Panc1 (cell line): ENCODE measurements at regions not wholly inside any gene's neighbourhood (a gene's known extent, or its start where the extent isn't known, plus 50 kb on each side); places are given as distances from the start of the nearest gene placed in this dataset.

Experiments used
- ATAC-seq: fragments of 200-7000 bp; cut with Tn5 transposase; 2 replicates; pipeline ENCODE4 v1.9.1; 2020; ENCODE audit warnings: mild to moderate bottlenecking, moderate library complexity
- BruUV-seq: library from RNA; stranded (reverse); fragments of 400-500 nt; replicated peaks from 2 replicates; lab custom pipeline; 2021; lab: Mats Ljungman, UMichigan
- CTCF ChIA-PET: fragments of 300-600 bp; sonication (Branson Sonifier 250); formaldehyde crosslinking; loops from one replicate; lab custom pipeline; 2022; ENCODE audit warnings: antibody characterized with exemption; lab: Charles Lee
- POLR2A ChIA-PET: fragments of 300-600 bp; sonication (Branson Sonifier 250); formaldehyde crosslinking; loops from one replicate; lab custom pipeline; 2022; ENCODE audit warnings: antibody characterized with exemption; lab: Charles Lee
- DNase-seq: peaks from one replicate; pipeline ENCODE4 v3.0.0-alpha.2; 2010; ENCODE audit warnings: low read depth, low spot score
- H3K27ac ChIP-seq: 2 replicates; pipeline ENCODE4 v1.5.1; 2011; ENCODE audit warnings: mild to moderate bottlenecking, low read length, inconsistent platforms
- H3K27me3 ChIP-seq: fragments of 200-500 bp; sonication (Bioruptor generic); 2 replicates; pipeline ENCODE4 v1.6.0; 2014; ENCODE audit warnings: low read length, inconsistent platforms; ENCODE audit not compliant: control insufficient read depth, insufficient read depth
- H3K36me3 ChIP-seq: fragments of 200-500 bp; sonication (Bioruptor generic); 2 replicates; pipeline ENCODE4 v1.5.1; 2014; ENCODE audit warnings: inconsistent platforms, mild to moderate bottlenecking, low read length, moderate library complexity; ENCODE audit not compliant: control insufficient read depth, insufficient read depth
- H3K4me1 ChIP-seq: 2 replicates; pipeline ENCODE4 v1.5.1; 2011; ENCODE audit warnings: inconsistent platforms, mild to moderate bottlenecking, low read length, moderate library complexity; ENCODE audit not compliant: control insufficient read depth, insufficient read depth
- H3K4me3 ChIP-seq, 2 experiments: 2 replicates each; pipeline ENCODE4 v1.5.1; 2011 to 2012; ENCODE audit warnings: low read depth in 2 of 2, low read length in 2 of 2, mild to moderate bottlenecking in 2 of 2, inconsistent platforms in 1 of 2, moderate library complexity in 1 of 2
- H3K9me3 ChIP-seq: fragments of 200-500 bp; sonication (Bioruptor generic); 2 replicates; pipeline ENCODE4 v1.5.1; 2014; ENCODE audit warnings: low read depth, mild to moderate bottlenecking, inconsistent platforms, low read length, moderate library complexity; ENCODE audit not compliant: control insufficient read depth, insufficient read depth
- POLR2AphosphoS5 ChIP-seq: IDR thresholded peaks from 2 replicates; pipeline ENCODE4 v1.6.1; 2012; ENCODE audit warnings: mild to moderate bottlenecking, low read depth, low read length, moderate library complexity
- SIN3A ChIP-seq: IDR thresholded peaks from 2 replicates; pipeline ENCODE4 v1.6.1; 2012; ENCODE audit warnings: low read depth, mild to moderate bottlenecking, low read length, moderate library complexity, borderline replicate concordance; ENCODE audit not compliant: insufficient read depth
- TCF7L2 ChIP-seq: IDR thresholded peaks from 2 replicates; pipeline ENCODE4 v1.6.1; 2011; ENCODE audit warnings: mild to moderate bottlenecking, low read depth, low read length, inconsistent platforms
- in situ Hi-C: cut with HindIII; loops from 2 replicates; pipeline ENCODE4 v1.10.0; 2016; ENCODE audit warnings: low sequenced_read_pairs, low pct_unique_long_range_greater_than_20kb
- intact Hi-C: fragments of 100-400 bp; cut with micrococcal nuclease; formaldehyde crosslinking; loops from one replicate; pipeline ENCODE4 v1.10.0; 2022; ENCODE audit not compliant: unreplicated experiment
- TF ChIP-seq, protein P1 (sequence below), 2 experiments: IDR thresholded peaks; 2 replicates each; pipeline ENCODE4 v1.6.1; 2011 to 2012; ENCODE audit warnings: low read depth in 2 of 2, control low read depth in 1 of 2, low read length in 1 of 2, mild to moderate bottlenecking in 1 of 2, moderate library complexity in 1 of 2; ENCODE audit not compliant: insufficient read depth in 1 of 2
- TF ChIP-seq, protein P2 (sequence below): fragments of 450-650 bp; IDR thresholded peaks from 2 replicates; pipeline ENCODE4 v1.5.1; 2017; ENCODE audit warnings: mild to moderate bottlenecking

DNA sequence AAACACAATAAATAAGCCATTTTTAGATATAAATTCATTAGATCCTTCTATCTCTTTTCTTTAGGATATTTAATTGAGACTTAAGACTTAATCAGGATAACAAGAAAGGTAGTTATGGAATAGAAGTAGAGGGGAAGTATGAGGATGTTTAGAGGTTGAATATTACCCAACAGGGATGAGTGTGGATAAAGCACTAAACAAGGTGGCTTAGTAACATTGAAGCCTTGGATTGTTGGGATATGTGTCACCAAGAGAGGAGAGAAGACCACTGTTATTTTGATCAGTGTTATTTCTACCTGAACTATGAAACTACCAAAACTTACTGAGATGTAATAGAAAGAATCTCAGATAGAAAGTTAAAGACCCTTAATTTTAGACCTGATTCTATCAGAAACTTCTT lies 405.7 kb downstream of the PIK3C3 start:
- DNase-seq (no peak), ATAC-seq (no peak)
- H3K4me1 ChIP-seq, result no peaks in the 10 kb centered on the region
- H3K4me3 ChIP-seq, result no peak overlapping the region
- no peak overlapping the region for H3K27ac ChIP-seq
- ChIA-PET POLR2A (no interaction called here), CTCF (no interaction called here)
- no peaks in the 10 kb centered on the region for H3K9me3 ChIP-seq
- TF ChIP-seq, protein P1, sequence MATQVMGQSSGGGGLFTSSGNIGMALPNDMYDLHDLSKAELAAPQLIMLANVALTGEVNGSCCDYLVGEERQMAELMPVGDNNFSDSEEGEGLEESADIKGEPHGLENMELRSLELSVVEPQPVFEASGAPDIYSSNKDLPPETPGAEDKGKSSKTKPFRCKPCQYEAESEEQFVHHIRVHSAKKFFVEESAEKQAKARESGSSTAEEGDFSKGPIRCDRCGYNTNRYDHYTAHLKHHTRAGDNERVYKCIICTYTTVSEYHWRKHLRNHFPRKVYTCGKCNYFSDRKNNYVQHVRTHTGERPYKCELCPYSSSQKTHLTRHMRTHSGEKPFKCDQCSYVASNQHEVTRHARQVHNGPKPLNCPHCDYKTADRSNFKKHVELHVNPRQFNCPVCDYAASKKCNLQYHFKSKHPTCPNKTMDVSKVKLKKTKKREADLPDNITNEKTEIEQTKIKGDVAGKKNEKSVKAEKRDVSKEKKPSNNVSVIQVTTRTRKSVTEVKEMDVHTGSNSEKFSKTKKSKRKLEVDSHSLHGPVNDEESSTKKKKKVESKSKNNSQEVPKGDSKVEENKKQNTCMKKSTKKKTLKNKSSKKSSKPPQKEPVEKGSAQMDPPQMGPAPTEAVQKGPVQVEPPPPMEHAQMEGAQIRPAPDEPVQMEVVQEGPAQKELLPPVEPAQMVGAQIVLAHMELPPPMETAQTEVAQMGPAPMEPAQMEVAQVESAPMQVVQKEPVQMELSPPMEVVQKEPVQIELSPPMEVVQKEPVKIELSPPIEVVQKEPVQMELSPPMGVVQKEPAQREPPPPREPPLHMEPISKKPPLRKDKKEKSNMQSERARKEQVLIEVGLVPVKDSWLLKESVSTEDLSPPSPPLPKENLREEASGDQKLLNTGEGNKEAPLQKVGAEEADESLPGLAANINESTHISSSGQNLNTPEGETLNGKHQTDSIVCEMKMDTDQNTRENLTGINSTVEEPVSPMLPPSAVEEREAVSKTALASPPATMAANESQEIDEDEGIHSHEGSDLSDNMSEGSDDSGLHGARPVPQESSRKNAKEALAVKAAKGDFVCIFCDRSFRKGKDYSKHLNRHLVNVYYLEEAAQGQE (IDR thresholded peaks at IDR 0.05; ENCODE audit: insufficient read depth in 1 of 2, low read depth in 2 of 2, low read length in 1 of 2), result no peak
- TF ChIP-seq, protein P2, sequence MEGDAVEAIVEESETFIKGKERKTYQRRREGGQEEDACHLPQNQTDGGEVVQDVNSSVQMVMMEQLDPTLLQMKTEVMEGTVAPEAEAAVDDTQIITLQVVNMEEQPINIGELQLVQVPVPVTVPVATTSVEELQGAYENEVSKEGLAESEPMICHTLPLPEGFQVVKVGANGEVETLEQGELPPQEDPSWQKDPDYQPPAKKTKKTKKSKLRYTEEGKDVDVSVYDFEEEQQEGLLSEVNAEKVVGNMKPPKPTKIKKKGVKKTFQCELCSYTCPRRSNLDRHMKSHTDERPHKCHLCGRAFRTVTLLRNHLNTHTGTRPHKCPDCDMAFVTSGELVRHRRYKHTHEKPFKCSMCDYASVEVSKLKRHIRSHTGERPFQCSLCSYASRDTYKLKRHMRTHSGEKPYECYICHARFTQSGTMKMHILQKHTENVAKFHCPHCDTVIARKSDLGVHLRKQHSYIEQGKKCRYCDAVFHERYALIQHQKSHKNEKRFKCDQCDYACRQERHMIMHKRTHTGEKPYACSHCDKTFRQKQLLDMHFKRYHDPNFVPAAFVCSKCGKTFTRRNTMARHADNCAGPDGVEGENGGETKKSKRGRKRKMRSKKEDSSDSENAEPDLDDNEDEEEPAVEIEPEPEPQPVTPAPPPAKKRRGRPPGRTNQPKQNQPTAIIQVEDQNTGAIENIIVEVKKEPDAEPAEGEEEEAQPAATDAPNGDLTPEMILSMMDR, result no peak
- no peak for TF ChIP-seq SIN3A
- no peak for TF ChIP-seq TCF7L2
- no peak for TF ChIP-seq POLR2AphosphoS5
- no TSS peak for BruUV-seq
- no peaks in the 10 kb centered on the region for H3K27me3 ChIP-seq
- in situ Hi-C loops (no loop called here), intact Hi-C loops (no loop called here)
- no peaks in the 10 kb centered on the region for H3K36me3 ChIP-seq

DNA sequence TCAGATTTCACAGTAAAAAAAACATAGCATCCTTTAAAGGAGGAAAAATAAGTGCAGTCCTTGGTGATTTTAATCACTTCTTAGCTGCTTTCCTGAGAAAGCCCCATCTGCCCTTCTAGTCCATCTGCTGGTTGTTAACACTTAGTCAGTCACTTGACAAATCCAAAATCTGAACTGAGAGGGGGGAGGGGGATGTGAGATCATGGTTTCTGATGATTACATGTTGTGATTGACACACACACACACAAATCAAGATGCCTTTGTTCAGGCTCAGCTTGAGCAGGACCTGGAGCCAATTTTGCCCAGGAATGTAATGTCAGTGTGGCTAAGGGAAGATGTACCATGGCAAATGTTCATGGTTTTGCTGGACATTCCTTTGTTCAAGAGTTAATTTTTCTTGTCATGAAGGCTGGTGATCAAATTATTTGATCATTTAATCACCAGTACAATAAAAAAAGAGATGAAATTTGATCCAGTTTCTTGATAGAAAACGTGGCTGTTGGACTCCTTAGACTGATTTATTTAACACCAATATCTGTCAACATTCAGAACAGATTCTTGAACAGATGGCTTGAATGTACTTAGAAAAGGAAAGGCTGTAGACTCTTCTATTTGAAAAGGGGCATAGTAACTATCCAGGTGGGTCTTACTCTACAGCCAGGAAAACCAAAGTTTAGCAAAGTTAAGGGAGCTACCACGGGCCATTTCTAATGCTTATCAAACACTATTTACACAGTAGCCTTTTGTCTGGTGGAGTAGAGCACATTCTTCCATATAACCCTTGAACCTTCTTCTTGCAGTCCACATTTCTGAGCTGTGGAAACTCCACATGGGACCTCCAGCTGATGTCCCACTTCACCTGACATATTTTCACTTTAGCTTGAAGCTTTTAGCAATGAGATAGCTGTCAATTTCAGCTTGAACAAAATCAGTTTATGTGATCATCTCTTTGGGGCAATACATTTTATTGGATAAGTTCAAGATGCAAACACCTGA lies 408.7 kb downstream of the PIK3C3 start:
- ChIA-PET CTCF (no interaction called here), POLR2A (no interaction called here)
- DNase-seq (no peak), ATAC-seq (no peak)
- H3K27me3 ChIP-seq, result no peaks in the 10 kb centered on the region
- no TSS peak for BruUV-seq
- in situ Hi-C loops (no loop called here), intact Hi-C loops (no loop called here)
- H3K9me3 ChIP-seq, result no peaks in the 10 kb centered on the region
- H3K27ac ChIP-seq, result no peak overlapping the region
- H3K4me3 ChIP-seq, result no peak overlapping the region
- no peaks in the 10 kb centered on the region for H3K36me3 ChIP-seq
- TF ChIP-seq, protein P2, result no peak
- TF ChIP-seq POLR2AphosphoS5, result no peak
- TF ChIP-seq TCF7L2, result no peak
- no peak for TF ChIP-seq SIN3A
- TF ChIP-seq, protein P1 (IDR thresholded peaks at IDR 0.05; ENCODE audit: insufficient read depth in 1 of 2, low read depth in 2 of 2, low read length in 1 of 2), result no peak
- no peaks in the 10 kb centered on the region for H3K4me1 ChIP-seq
